HepG2 (cell line): ENCODE measurements at regions not wholly inside any gene's neighbourhood (a gene's known extent, or its start where the extent isn't known, plus 50 kb on each side); places are given as distances from the start of the nearest gene placed in this dataset.

Source experiments
- BCL6 ChIP-seq: IDR thresholded peaks from 2 replicates; pipeline ENCODE4 v1.6.1; 2016; ENCODE audit warnings: missing genetic modification reagents, missing compliant biosample characterization
- CEBPB ChIP-seq: IDR thresholded peaks from 2 replicates; pipeline ENCODE4 v1.6.1; 2011; ENCODE audit warnings: low read depth, low read length, improper control_type of control experiment, borderline replicate concordance
- DPF2 ChIP-seq: sonication (generic); formaldehyde crosslinking; IDR thresholded peaks from 2 replicates; pipeline ENCODE4 v1.4.0; 2020; ENCODE audit warnings: mild to moderate bottlenecking, low read depth, missing genetic modification reagents, borderline replicate concordance
- ELF3 ChIP-seq: IDR thresholded peaks from 2 replicates; pipeline ENCODE4 v1.6.1; 2016; ENCODE audit warnings: missing genetic modification reagents, missing compliant biosample characterization
- ERF ChIP-seq: IDR thresholded peaks from 2 replicates; pipeline ENCODE4 v1.6.1; 2018; ENCODE audit warnings: missing biosample characterization, missing genetic modification reagents
- FOXA3 ChIP-seq: IDR thresholded peaks from 2 replicates; pipeline ENCODE4 v1.6.1; 2016; ENCODE audit warnings: missing genetic modification reagents, missing compliant biosample characterization
- FOXP1 ChIP-seq, 2 experiments: fragments of 450-650 bp in 1 of 2; IDR thresholded peaks; 2 replicates each; pipeline ENCODE4 v1.6.1; 2017 to 2018; ENCODE audit warnings: antibody characterized with exemption in 1 of 2
- HNF4G ChIP-seq, 2 experiments: sonication (generic) in 1 of 2; formaldehyde crosslinking in 1 of 2; IDR thresholded peaks; 2 replicates each; pipeline versions ENCODE4 v1.4.0 to v1.6.1; 2011 to 2020; ENCODE audit warnings: borderline replicate concordance in 2 of 2, low read depth in 2 of 2, mild to moderate bottlenecking in 2 of 2, low read length in 1 of 2, missing genetic modification reagents in 1 of 2, moderate library complexity in 1 of 2
- IRF2 ChIP-seq: IDR thresholded peaks from 2 replicates; pipeline ENCODE4 v1.6.1; 2018; ENCODE audit warnings: missing genetic modification reagents, missing compliant biosample characterization
- LCORL ChIP-seq, 2 experiments: fragments of 450-650 bp in 1 of 2; sonication (generic) in 1 of 2; formaldehyde crosslinking in 1 of 2; IDR thresholded peaks; 2 replicates each; pipeline versions ENCODE4 v1.5.0 to v1.6.1; 2017 to 2020; ENCODE audit warnings: antibody characterized with exemption in 1 of 2, missing genetic modification reagents in 1 of 2
- MIER3 ChIP-seq: IDR thresholded peaks from 2 replicates; pipeline ENCODE4 v1.6.1; 2016; ENCODE audit warnings: missing compliant biosample characterization, borderline replicate concordance
- RAD21 ChIP-seq: fragments of 450-650 bp; formaldehyde crosslinking; IDR thresholded peaks from 2 replicates; pipeline ENCODE4 v1.5.0; 2020; ENCODE audit warnings: mild to moderate bottlenecking
- REPIN1 ChIP-seq: sonication (generic); formaldehyde crosslinking; IDR thresholded peaks from 2 replicates; pipeline ENCODE4 v1.8.0; 2022; ENCODE audit warnings: missing genetic modification reagents, low read depth, mild to moderate bottlenecking, borderline replicate concordance
- SOX13 ChIP-seq, 3 experiments: fragments of 450-650 bp in 1 of 3; sonication (generic) in 1 of 3; formaldehyde crosslinking in 1 of 3; IDR thresholded peaks in 2 of 3; conservative IDR thresholded peaks in 1 of 3; 2 replicates each; pipeline versions ENCODE4 v1.5.0 to v1.6.1; 2016 to 2020; ENCODE audit warnings: antibody characterized with exemption in 1 of 3, mild to moderate bottlenecking in 1 of 3, missing compliant biosample characterization in 1 of 3, missing genetic modification reagents in 1 of 3, moderate library complexity in 1 of 3
- SOX6 ChIP-seq, 2 experiments: fragments of 450-650 bp in 1 of 2; sonication (generic) in 1 of 2; formaldehyde crosslinking in 1 of 2; IDR thresholded peaks; 2 replicates each; pipeline versions ENCODE4 v1.4.0 to v1.6.1; 2017 to 2020; ENCODE audit warnings: antibody characterized with exemption in 1 of 2, mild to moderate bottlenecking in 1 of 2, missing genetic modification reagents in 1 of 2
- SPEN ChIP-seq: sonication (generic); formaldehyde crosslinking; IDR thresholded peaks from 2 replicates; pipeline ENCODE4 v1.5.1; 2020; ENCODE audit warnings: low read depth, mild to moderate bottlenecking, missing genetic modification reagents
- ZBTB20 ChIP-seq: sonication (generic); formaldehyde crosslinking; IDR thresholded peaks from 2 replicates; pipeline ENCODE4 v1.8.1; 2023; ENCODE audit warnings: missing genetic modification reagents, low read depth, mild to moderate bottlenecking, borderline replicate concordance
- ZBTB7A ChIP-seq: sonication (generic); formaldehyde crosslinking; IDR thresholded peaks from 2 replicates; pipeline ENCODE4 v1.8.0; 2022; ENCODE audit warnings: mild to moderate bottlenecking, missing genetic modification reagents
- ZMYM2 ChIP-seq: sonication (generic); formaldehyde crosslinking; IDR thresholded peaks from 2 replicates; pipeline ENCODE4 v1.8.0; 2022; ENCODE audit warnings: mild to moderate bottlenecking, missing genetic modification reagents
- ZMYM4 ChIP-seq: sonication (generic); formaldehyde crosslinking; IDR thresholded peaks from 2 replicates; pipeline ENCODE4 v1.8.1; 2023; ENCODE audit warnings: mild to moderate bottlenecking, missing genetic modification reagents
- ZNF180 ChIP-seq: sonication (generic); formaldehyde crosslinking; IDR thresholded peaks from 2 replicates; pipeline ENCODE4 v1.4.0; 2020; ENCODE audit warnings: low read depth, missing genetic modification reagents, borderline replicate concordance
- ZNF598 ChIP-seq: sonication (generic); formaldehyde crosslinking; IDR thresholded peaks from 2 replicates; pipeline ENCODE4 v1.5.1; 2020; ENCODE audit warnings: mild to moderate bottlenecking, missing genetic modification reagents, borderline replicate concordance
- ZNF7 ChIP-seq: IDR thresholded peaks from 2 replicates; pipeline ENCODE4 v1.6.1; 2016; ENCODE audit warnings: missing biosample characterization, missing genetic modification reagents
- TF ChIP-seq, protein P1 (sequence below): sonication (generic); formaldehyde crosslinking; IDR thresholded peaks from 2 replicates; pipeline ENCODE4 v1.4.0; 2020; ENCODE audit warnings: missing genetic modification reagents

DNA sequence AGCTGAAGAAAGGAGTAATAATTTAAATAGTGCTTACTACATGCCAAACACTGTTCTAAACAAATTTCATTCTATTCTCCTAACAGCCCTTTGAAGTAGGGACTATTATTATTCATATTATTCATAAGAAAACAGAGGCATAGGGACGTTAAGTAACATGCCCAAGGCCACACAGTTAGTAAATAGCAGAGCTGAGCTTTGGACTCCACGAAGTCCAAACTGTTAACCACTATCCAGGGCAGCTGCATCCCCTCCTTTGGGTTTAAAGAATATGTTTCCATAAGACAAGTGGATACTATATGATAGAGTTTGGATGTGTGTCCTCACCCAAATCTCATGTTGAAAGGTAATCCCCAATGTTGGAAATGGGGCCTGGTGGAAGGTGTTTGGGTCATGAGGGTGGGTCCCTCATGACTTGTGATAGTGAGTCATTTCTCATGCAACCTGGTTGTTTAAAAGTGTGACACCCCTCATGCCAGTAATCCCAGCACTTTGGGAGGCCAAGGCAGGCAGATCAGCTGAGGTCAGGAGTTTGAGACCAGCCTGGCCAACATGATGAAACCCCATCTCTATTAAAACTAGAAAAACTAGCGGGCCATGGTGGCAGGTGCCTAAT is 144.0 kb upstream of the CXADR start (continued):
- 0 out of 2 replicates have a peak, but pooled peaks have one; percentile 5 for TF ChIP-seq MIER3 (CRISPR knock-in tag)
- TF ChIP-seq ZNF180 (CRISPR knock-in tag), result no peak
- TF ChIP-seq ZBTB20 (CRISPR knock-in tag), result peak; percentile 31; the same call in 1 of the 2 replicates
- TF ChIP-seq FOXP1 (IDR thresholded peaks at IDR 0.05), result no peak
- TF ChIP-seq FOXP1 (CRISPR knock-in tag; IDR thresholded peaks at IDR 0.05), result peak; percentile 93
- no peak for TF ChIP-seq SOX6 (IDR thresholded peaks at IDR 0.05)
- TF ChIP-seq SOX6 (CRISPR knock-in tag; IDR thresholded peaks at IDR 0.05), result peak; percentile 74
- TF ChIP-seq SOX13 (IDR thresholded peaks at IDR 0.05), result no peak
- TF ChIP-seq SOX13 (CRISPR knock-in tag; conservative IDR thresholded peaks at IDR 0.05 in 1 of 2, IDR thresholded peaks at IDR 0.05 in 1 of 2), result peak in 1 of 2 experiments; percentile 83; a peak in 2 of 4 replicates
- TF ChIP-seq IRF2 (CRISPR knock-in tag), result 0 out of 2 replicates have a peak, but pooled peaks have one; percentile 20
- no peak for TF ChIP-seq SPEN
- TF ChIP-seq ZMYM2, result peak; percentile 56
- no peak for TF ChIP-seq RAD21 (CRISPR knock-in tag)
- TF ChIP-seq ERF, result 0 out of 2 replicates have a peak, but pooled peaks have one; percentile 41
- peak; percentile 61; the same call in 1 of the 2 replicates for TF ChIP-seq HNF4G (IDR thresholded peaks at IDR 0.05; ENCODE audit: borderline replicate concordance, low read depth, low read length)
- no peak for TF ChIP-seq HNF4G (CRISPR knock-in tag; IDR thresholded peaks at IDR 0.05; ENCODE audit: borderline replicate concordance, low read depth)
- TF ChIP-seq, protein P1, sequence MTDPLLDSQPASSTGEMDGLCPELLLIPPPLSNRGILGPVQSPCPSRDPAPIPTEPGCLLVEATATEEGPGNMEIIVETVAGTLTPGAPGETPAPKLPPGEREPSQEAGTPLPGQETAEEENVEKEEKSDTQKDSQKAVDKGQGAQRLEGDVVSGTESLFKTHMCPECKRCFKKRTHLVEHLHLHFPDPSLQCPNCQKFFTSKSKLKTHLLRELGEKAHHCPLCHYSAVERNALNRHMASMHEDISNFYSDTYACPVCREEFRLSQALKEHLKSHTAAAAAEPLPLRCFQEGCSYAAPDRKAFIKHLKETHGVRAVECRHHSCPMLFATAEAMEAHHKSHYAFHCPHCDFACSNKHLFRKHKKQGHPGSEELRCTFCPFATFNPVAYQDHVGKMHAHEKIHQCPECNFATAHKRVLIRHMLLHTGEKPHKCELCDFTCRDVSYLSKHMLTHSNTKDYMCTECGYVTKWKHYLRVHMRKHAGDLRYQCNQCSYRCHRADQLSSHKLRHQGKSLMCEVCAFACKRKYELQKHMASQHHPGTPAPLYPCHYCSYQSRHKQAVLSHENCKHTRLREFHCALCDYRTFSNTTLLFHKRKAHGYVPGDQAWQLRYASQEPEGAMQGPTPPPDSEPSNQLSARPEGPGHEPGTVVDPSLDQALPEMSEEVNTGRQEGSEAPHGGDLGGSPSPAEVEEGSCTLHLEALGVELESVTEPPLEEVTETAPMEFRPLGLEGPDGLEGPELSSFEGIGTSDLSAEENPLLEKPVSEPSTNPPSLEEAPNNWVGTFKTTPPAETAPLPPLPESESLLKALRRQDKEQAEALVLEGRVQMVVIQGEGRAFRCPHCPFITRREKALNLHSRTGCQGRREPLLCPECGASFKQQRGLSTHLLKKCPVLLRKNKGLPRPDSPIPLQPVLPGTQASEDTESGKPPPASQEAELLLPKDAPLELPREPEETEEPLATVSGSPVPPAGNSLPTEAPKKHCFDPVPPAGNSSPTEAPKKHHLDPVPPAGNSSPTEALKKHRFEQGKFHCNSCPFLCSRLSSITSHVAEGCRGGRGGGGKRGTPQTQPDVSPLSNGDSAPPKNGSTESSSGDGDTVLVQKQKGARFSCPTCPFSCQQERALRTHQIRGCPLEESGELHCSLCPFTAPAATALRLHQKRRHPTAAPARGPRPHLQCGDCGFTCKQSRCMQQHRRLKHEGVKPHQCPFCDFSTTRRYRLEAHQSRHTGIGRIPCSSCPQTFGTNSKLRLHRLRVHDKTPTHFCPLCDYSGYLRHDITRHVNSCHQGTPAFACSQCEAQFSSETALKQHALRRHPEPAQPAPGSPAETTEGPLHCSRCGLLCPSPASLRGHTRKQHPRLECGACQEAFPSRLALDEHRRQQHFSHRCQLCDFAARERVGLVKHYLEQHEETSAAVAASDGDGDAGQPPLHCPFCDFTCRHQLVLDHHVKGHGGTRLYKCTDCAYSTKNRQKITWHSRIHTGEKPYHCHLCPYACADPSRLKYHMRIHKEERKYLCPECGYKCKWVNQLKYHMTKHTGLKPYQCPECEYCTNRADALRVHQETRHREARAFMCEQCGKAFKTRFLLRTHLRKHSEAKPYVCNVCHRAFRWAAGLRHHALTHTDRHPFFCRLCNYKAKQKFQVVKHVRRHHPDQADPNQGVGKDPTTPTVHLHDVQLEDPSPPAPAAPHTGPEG (CRISPR knock-in tag), result no peak
- TF ChIP-seq REPIN1 (CRISPR knock-in tag), result peak; percentile 93
- 0 out of 2 replicates have a peak, but pooled peaks have one; percentile 29 for TF ChIP-seq ZNF598 (CRISPR knock-in tag)
- TF ChIP-seq CEBPB, result 0 out of 2 replicates have a peak, but pooled peaks have one; percentile 18
- TF ChIP-seq DPF2 (CRISPR knock-in tag), result peak; percentile 50; the same call in 1 of the 2 replicates
- no peak for TF ChIP-seq LCORL (IDR thresholded peaks at IDR 0.05)
- TF ChIP-seq LCORL (CRISPR knock-in tag; IDR thresholded peaks at IDR 0.05), result peak; percentile 56
- no peak for TF ChIP-seq ZNF7 (CRISPR knock-in tag)
- TF ChIP-seq ZBTB7A (CRISPR knock-in tag), result no peak
- TF ChIP-seq ELF3 (CRISPR knock-in tag), result peak; percentile 33; the same call in 1 of the 2 replicates
- TF ChIP-seq FOXA3 (CRISPR knock-in tag), result peak; percentile 89
- peak; percentile 54 for TF ChIP-seq BCL6 (CRISPR knock-in tag)
- TF ChIP-seq ZMYM4 (CRISPR knock-in tag), result peak; percentile 78
